Motor neuron (in vitro differentiated cells): ENCODE measurements at regions not wholly inside any gene's neighbourhood (a gene's known extent, or its start where the extent isn't known, plus 50 kb on each side); places are given as distances from the start of the nearest gene placed in this dataset.
A peak's percentile ranks its signal among the peaks of the same experiment; 100 is the strongest.
"Not testable (repeated sequence)": the region's sequence is repeated elsewhere in the genome, so short reads cannot be mapped to it uniquely, and the experiment has no call there.

Source experiments
- ATAC-seq, 8 experiments: fragments of 200-7000 bp; cut with Tn5 transposase; replicated peaks in 6 of 8; 2 replicates each; pipeline ENCODE4 v1.8.0; 2021; ENCODE audit warnings: mild to moderate bottlenecking in 8 of 8, moderate library complexity in 8 of 8
- H3K27ac ChIP-seq, 2 donors: fragments of 250-450 bp; sonication (Bioruptor Pico); 2 replicates each; pipeline ENCODE4 v1.9.0; 2021; ENCODE audit warnings: antibody characterized with exemption in 2 of 2, mild to moderate bottlenecking in 2 of 2, moderate library complexity in 1 of 2
- H3K4me1 ChIP-seq, 2 donors: fragments of 250-450 bp; sonication (Bioruptor Pico); replicated peaks in 1 of 2; 2 replicates each; pipeline ENCODE4 v1.6.1; 2021; ENCODE audit warnings: antibody characterized with exemption in 2 of 2, mild to moderate bottlenecking in 2 of 2, moderate library complexity in 1 of 2
- H3K4me3 ChIP-seq, 5 donors: fragments of 250-450 bp; sonication (Bioruptor Pico); 2 replicates each; pipeline ENCODE4 v1.9.0; 2021; ENCODE audit warnings: antibody characterized with exemption in 5 of 5, mild to moderate bottlenecking in 5 of 5, moderate library complexity in 4 of 5
- WGBS, 10 experiments: fragments of 450-650 bp; shearing (Covaris generic); methylation state at CpG; one replicate each; pipeline ENCODE4 v1.0.0; 2022; 5-methylcytosine and 5-hydroxymethylcytosine counted together
- in situ Hi-C, 9 experiments: fragments of 400-800 bp; cut with MboI; loops; one replicate each; pipeline ENCODE4 v1.15.0; 2021; ENCODE audit warnings: low sequenced_read_pairs in 9 of 9, low pct_unique_long_range_greater_than_20kb in 2 of 9; ENCODE audit not compliant: unreplicated experiment in 9 of 9

- WGBS, 10 experiments, result 32 to 100% (median 75%) methylated on average over 2 to 6 of the region's 6 CpGs; no CpG with 5 or more reads in 2 of the 10 experiments
- no peak for ATAC-seq
- no peaks in the 10 kb centered on the region for H3K4me1 ChIP-seq
- no peak overlapping the region for H3K27ac ChIP-seq
- H3K4me3 ChIP-seq, result no peak overlapping the region
- in situ Hi-C loops, result no loop called here
Measured at GRCh38 chr11:38136887-38137286, 1538.9 kb upstream of the RAG2 start.

DNA sequence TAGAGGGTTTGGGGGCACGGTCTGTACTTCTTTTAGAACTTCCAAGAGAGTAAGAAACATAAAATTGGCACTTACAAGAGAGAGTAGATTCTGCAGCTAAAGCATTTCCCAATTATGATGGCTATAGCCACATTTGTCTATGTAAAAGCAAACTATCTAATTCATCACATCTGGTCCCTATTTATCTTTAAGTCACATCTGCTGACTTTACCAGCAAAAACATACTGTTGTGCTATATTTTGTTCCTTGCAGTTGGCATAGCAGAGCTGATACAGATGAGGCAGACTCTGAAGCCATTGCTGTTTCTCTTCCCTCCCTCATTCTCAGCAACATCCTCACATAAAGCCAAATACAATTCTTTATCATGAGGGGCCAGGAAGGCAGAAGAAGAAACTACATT, 1533.5 kb upstream of the RAG2 start:
- in situ Hi-C loops, result no loop called here
- no peaks in the 10 kb centered on the region for H3K4me1 ChIP-seq
- WGBS, 10 experiments, result 0 to 100% (median 41%) methylated on average over 1 of the region's 1 CpG
- H3K27ac ChIP-seq, result no peak overlapping the region
- no peak for ATAC-seq
- no peak overlapping the region for H3K4me3 ChIP-seq

GRCh38 chr11:38130976-38131375, 1532.9 kb upstream of the RAG2 start:
- 0 to 68% (median 17%) methylated on average over 2 to 3 of the region's 3 CpGs; no CpG with 5 or more reads in 1 of the 10 experiments for WGBS, 10 experiments
- Histone ChIP-seq H3K27ac (no peak overlapping the region), H3K4me1 (no peaks in the 10 kb centered on the region), H3K4me3 (no peak overlapping the region)
- ATAC-seq, result no peak
- in situ Hi-C loops, result no loop called here

DNA sequence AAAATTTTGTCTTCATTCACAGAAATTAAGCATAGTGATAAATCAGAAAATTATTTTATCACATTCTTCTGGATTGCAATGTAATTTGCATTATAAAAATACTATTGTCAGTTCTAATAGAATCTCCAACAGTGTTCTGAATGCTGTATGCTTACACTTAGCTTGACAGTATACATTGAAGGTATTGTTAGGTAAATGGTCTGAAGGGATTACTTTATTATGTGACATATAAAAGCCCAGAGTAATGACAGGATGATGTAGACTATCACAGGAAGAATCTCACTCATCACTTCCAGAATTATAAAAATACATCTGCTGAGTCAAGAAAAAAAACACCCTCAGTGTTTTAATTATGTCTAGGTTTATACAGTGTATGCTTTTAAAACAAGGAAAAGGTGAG, 1532.5 kb upstream of the RAG2 start:
- in situ Hi-C loops, result no loop called here
- H3K4me1 ChIP-seq, result no peaks in the 10 kb centered on the region
- no peak overlapping the region for H3K27ac ChIP-seq
- H3K4me3 ChIP-seq, result no peak overlapping the region
- ATAC-seq, result no peak

DNA sequence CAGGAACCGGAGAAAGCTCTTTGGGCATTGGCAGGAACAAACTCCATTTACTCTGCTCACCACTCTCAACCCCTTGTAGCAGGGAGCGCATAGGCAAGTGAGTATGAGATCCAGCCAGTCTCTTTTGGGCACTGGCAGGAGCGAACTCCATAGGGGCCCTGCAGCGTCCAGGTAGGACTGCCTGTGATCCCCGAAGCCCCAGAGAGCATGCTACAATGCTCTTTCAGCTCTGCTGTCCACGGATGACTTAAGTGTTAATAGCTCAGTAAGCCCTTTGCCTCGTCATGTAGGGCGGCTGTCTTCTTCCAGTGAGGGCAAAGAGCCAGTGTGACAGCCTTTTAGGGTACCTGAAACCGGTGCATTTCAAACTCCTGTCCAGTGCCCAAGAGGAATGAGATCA, 1525.6 kb upstream of the RAG2 start:
- H3K4me3 ChIP-seq, result no peak overlapping the region
- no peak for ATAC-seq
- no peak overlapping the region for H3K27ac ChIP-seq
- 19 to 100% (median 48%) methylated on average over 1 to 6 of the region's 9 CpGs; no CpG with 5 or more reads in 2 of the 10 experiments for WGBS, 10 experiments
- in situ Hi-C loops, result no loop called here
- H3K4me1 ChIP-seq, result no peaks in the 10 kb centered on the region

DNA sequence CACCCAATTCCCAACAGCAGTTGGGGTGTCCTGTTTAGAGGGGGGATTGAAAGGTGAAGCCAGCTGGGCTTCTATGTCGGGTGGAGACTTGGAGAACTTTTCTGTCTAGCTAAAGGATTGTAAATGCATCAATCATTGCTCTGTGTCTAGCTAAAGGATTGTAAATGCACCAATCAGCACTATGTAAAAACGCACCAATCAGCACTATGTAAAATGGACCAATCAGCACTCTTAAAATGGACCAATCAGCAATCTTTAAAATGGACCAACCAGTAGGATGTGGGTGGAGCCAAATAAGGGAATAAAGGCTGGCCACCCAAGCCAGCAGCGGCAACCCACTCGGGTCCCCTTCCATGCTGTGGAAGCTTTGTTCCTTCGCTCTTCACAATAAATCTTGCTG, 1518.6 kb upstream of the RAG2 start:
- H3K4me1 ChIP-seq, in situ Hi-C loops, ATAC-seq, H3K4me3 ChIP-seq, H3K27ac ChIP-seq: not testable (repeated sequence)
- WGBS, 10 experiments, result 20 to 97% (median 80%) methylated on average over 1 to 4 of the region's 5 CpGs; no CpG with 5 or more reads in 3 of the 10 experiments

DNA sequence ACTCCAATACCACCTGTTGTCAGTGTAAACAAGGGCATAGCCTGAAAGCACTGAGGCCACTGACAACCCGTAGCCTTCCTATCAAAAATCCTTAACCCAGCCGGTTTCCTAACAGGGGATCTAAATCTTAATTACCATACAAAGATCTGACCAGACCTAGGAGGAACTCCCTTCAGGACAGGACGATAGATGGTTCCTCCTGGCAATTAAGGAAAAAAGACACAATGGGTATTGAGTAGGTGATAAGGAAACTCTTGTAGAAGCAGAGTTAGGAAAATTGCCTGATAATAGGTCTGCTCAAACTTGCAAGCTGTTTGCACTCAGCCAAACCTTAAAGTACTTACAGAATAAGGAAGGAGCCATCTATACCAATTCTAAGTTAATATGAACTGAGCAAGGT, 1517.3 kb upstream of the RAG2 start:
- WGBS, 10 experiments, result 0 to 83% (median 40%) methylated on average over 1 to 3 of the region's 3 CpGs; no CpG with 5 or more reads in 1 of the 10 experiments
- H3K27ac ChIP-seq, H3K4me3 ChIP-seq, in situ Hi-C loops, H3K4me1 ChIP-seq, ATAC-seq: not testable (repeated sequence)

DNA sequence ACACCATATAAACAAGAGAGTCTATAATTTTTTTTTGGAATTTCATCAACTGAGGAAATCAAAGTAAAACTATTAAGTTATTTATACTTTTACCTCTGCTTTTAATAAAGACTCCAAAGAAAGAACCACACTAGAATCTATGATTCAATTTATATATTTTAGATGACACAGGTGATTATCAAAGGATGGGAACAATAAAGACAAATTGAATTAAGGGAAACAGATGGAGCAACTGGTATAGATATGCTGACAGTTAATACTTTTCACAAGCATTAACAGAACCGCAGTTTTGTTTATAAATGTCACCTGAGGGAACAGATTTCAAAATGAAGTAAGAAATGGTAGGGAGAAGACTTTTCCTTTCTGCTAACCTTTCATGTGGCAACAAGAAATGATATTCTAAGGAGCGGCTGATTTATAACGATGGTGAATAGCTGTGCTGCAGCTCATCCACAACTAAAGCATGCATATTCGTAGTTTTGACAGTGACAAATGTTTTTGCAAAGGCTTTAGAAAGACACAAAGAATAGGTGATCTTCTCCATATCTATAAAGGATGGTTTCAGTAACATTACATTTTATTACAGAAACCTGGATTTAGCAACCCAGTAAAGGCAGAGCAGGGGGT, 1502.9 kb upstream of the RAG2 start:
- Histone ChIP-seq H3K27ac (no peak overlapping the region), H3K4me1 (peaks cover 0 to 14% of the 10 kb centered on the region in 2 donors), H3K4me3 (no peak overlapping the region)
- peak in 3 of 8 experiments; percentile 38 to 59 (median 53) for ATAC-seq
- WGBS, 10 experiments, result 3 to 87% (median 29%) methylated on average over 1 to 4 of the region's 4 CpGs; no CpG with 5 or more reads in 1 of the 10 experiments
- in situ Hi-C loops, result no loop called here

- H3K4me3 ChIP-seq, result no peak overlapping the region
- WGBS, 10 experiments, result 0 to 100% (median 77%) methylated on average over 1 to 2 of the region's 2 CpGs
- no peak for ATAC-seq
- in situ Hi-C loops, result no loop called here
- H3K4me1 ChIP-seq, result no peaks in the 10 kb centered on the region
- no peak overlapping the region for H3K27ac ChIP-seq
Measured at GRCh38 chr11:38095268-38095667, 1497.2 kb upstream of the RAG2 start.

- no peak overlapping the region for H3K4me3 ChIP-seq
- no peaks in the 10 kb centered on the region for H3K4me1 ChIP-seq
- 0 to 92% (median 77%) methylated on average over 1 to 7 of the region's 7 CpGs; no CpG with 5 or more reads in 3 of the 10 experiments for WGBS, 10 experiments
- in situ Hi-C loops, result no loop called here
- no peak overlapping the region for H3K27ac ChIP-seq
- peak in 1 of 8 experiments; percentile 73 for ATAC-seq
Measured at GRCh38 chr11:38089726-38090125, 1491.7 kb upstream of the RAG2 start.

DNA sequence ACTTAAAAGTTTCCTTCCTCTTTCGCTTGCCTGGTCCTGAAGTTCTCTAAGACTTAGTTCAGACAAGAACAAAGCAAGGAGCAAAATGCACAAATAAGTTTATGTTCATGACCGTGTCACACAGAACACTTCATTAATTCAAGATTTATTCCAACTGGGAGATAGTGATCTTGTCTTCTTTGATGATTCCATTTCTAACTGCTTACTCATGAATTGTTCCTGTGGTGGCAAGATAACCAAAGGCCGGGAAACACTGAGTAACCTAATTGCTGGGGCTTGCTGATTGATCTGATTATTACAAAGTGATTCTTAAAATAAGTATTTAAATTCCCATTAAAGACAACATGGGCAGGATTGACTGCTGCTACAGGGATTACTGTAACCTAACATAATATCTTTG, 1462.9 kb upstream of the RAG2 start:
- in situ Hi-C loops, result loop anchor here in 1 of 9 experiments (25.0 kb wide), 1 partner anchor 99 kb away; no protein-coding TSS in a partner anchor
- ATAC-seq, result no peak
- WGBS, 10 experiments, result 8 to 89% (median 28%) methylated on average over 2 to 3 of the region's 3 CpGs; no CpG with 5 or more reads in 1 of the 10 experiments
- Histone ChIP-seq H3K27ac (no peak overlapping the region), H3K4me3 (no peak overlapping the region), H3K4me1 (no peaks in the 10 kb centered on the region)

- 17 to 83% (median 33%) methylated on average over 1 to 3 of the region's 3 CpGs; no CpG with 5 or more reads in 3 of the 10 experiments for whole genome bisulfite sequencing, 10 experiments
Measured at GRCh38 chr11:38060136-38060535, 1462.1 kb upstream of the RAG2 start.

DNA sequence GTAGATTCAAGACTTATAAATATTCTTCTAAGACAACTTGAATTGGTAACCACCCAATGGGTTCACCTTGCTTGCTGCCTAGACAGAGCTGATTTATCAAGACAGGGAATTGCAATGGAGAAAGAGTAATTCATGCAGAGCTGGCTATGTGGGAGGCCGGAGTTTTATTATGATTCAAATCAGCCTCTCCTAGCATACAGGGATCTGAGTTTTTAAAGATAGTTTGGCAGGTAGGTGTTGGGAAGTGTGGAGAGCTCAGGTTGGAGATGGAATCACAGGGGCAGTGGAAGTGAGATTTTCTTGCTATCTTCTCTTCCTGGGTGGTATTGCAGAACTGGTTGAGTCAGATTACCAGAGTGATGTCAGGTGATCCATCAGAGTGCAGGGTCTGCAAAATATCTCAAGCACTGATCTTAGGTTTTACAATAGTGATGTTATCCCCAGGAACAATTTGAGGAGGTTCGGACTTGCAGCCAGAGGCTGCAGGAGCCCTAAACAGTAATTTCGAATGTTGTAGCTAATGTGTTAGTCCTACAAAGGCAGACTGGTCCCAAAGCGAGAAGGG, 1448.6 kb upstream of the RAG2 start:
- ATAC-seq, result no peak
- 0 to 100% (median 93%) methylated on average over 1 to 4 of the region's 4 CpGs; no CpG with 5 or more reads in 1 of the 10 experiments for WGBS, 10 experiments
- H3K4me1 ChIP-seq, result no peaks in the 10 kb centered on the region
- H3K4me3 ChIP-seq, result no peak overlapping the region
- in situ Hi-C loops, result no loop called here
- no peak overlapping the region for H3K27ac ChIP-seq

More at GRCh38 chr11:38060136-38060535, 1462.1 kb upstream of the RAG2 start:
- in situ Hi-C loops, result loop anchor here in 1 of 9 experiments (25.0 kb wide), 1 partner anchor 98 kb away; no protein-coding TSS in a partner anchor
- H3K4me1 ChIP-seq, result no peaks in the 10 kb centered on the region
- peak in 3 of 8 experiments; percentile 44 to 88 (median 59) for ATAC-seq
- H3K27ac ChIP-seq, result no peak overlapping the region
- no peak overlapping the region for H3K4me3 ChIP-seq

DNA sequence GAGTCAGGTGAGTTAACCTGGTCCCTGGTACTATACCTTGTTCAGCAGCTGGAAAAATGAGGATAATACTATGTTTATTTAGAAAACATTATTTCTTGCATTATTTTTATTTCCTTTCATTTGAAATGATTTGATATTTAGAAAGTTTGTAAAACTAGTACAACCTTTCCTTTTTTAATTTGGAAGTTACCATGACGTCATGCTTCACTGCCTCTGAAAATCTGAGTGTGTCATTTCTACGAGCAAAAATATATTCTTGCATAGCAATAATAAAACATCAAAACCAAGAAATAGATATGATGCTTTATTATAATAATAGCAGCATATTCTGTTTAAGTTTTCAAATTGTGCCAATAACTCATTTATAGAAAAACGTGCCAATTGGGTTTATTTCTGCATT, 1445.0 kb upstream of the RAG2 start:
- WGBS, 10 experiments, result 0 to 96% (median 33%) methylated on average over 1 to 3 of the region's 3 CpGs; no CpG with 5 or more reads in 1 of the 10 experiments
- H3K4me3 ChIP-seq, result no peak overlapping the region
- ATAC-seq, result no peak
- in situ Hi-C loops, result no loop called here
- H3K4me1 ChIP-seq, result no peaks in the 10 kb centered on the region
- no peak overlapping the region for H3K27ac ChIP-seq
